WTC11 (cell line): ENCODE measurements at regions not wholly inside any gene's neighbourhood (a gene's known extent, or its start where the extent isn't known, plus 50 kb on each side); places are given as distances from the start of the nearest gene placed in this dataset.

Source experiments
- E2F5 ChIP-seq: sonication (generic); formaldehyde crosslinking; IDR thresholded peaks from 2 replicates; pipeline ENCODE4 v1.8.1; 2022; ENCODE audit warnings: mild to moderate bottlenecking, moderate library complexity, missing genetic modification reagents
- JUN ChIP-seq: sonication (generic); formaldehyde crosslinking; IDR thresholded peaks from 2 replicates; pipeline ENCODE4 v1.8.0; 2023; ENCODE audit warnings: mild to moderate bottlenecking, missing genetic modification reagents
- TCF7 ChIP-seq: sonication (generic); formaldehyde crosslinking; IDR thresholded peaks from 2 replicates; pipeline ENCODE4 v1.8.0; 2022; ENCODE audit warnings: mild to moderate bottlenecking, low read depth, missing genetic modification reagents, moderate library complexity
- USF2 ChIP-seq: sonication (generic); formaldehyde crosslinking; IDR thresholded peaks from 2 replicates; pipeline ENCODE4 v1.8.1; 2023; ENCODE audit warnings: mild to moderate bottlenecking, missing genetic modification reagents, moderate library complexity
- ZNF121 ChIP-seq: sonication (generic); formaldehyde crosslinking; IDR thresholded peaks from 2 replicates; pipeline ENCODE4 v1.8.0; 2023; ENCODE audit warnings: missing genetic modification reagents
- TF ChIP-seq, protein P1 (sequence below): sonication (generic); formaldehyde crosslinking; IDR thresholded peaks from 2 replicates; pipeline ENCODE4 v1.8.1; 2022; ENCODE audit warnings: low read depth, missing genetic modification reagents, borderline replicate concordance
- TF ChIP-seq, protein P2 (sequence below): fragments of 200-600 bp; IDR thresholded peaks from 2 replicates; pipeline ENCODE4 v1.8.0; 2022; ENCODE audit warnings: antibody characterized with exemption

- TF ChIP-seq, protein P1, sequence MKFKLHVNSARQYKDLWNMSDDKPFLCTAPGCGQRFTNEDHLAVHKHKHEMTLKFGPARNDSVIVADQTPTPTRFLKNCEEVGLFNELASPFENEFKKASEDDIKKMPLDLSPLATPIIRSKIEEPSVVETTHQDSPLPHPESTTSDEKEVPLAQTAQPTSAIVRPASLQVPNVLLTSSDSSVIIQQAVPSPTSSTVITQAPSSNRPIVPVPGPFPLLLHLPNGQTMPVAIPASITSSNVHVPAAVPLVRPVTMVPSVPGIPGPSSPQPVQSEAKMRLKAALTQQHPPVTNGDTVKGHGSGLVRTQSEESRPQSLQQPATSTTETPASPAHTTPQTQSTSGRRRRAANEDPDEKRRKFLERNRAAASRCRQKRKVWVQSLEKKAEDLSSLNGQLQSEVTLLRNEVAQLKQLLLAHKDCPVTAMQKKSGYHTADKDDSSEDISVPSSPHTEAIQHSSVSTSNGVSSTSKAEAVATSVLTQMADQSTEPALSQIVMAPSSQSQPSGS (CRISPR knock-in tag), result no peak
- TF ChIP-seq, protein P2, sequence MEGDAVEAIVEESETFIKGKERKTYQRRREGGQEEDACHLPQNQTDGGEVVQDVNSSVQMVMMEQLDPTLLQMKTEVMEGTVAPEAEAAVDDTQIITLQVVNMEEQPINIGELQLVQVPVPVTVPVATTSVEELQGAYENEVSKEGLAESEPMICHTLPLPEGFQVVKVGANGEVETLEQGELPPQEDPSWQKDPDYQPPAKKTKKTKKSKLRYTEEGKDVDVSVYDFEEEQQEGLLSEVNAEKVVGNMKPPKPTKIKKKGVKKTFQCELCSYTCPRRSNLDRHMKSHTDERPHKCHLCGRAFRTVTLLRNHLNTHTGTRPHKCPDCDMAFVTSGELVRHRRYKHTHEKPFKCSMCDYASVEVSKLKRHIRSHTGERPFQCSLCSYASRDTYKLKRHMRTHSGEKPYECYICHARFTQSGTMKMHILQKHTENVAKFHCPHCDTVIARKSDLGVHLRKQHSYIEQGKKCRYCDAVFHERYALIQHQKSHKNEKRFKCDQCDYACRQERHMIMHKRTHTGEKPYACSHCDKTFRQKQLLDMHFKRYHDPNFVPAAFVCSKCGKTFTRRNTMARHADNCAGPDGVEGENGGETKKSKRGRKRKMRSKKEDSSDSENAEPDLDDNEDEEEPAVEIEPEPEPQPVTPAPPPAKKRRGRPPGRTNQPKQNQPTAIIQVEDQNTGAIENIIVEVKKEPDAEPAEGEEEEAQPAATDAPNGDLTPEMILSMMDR, result no peak
- TF ChIP-seq TCF7 (CRISPR knock-in tag) (no peak), E2F5 (no peak), ZNF121 (CRISPR knock-in tag) (no peak), USF2 (no peak), JUN (no peak)
Observed at GRCh38 chr2:221972813-221973478, 325.9 kb downstream of the PAX3 start.
